CD4-positive, alpha-beta T cell (primary cell): ENCODE measurements at regions not wholly inside any gene's neighbourhood (a gene's known extent, or its start where the extent isn't known, plus 50 kb on each side); places are given as distances from the start of the nearest gene placed in this dataset.

ENCODE experiments used
- ATAC-seq: fragments of 200-7000 bp; cut with Tn5 transposase; one replicate; pipeline ENCODE4 v1.10.0; 2022; ENCODE audit warnings: mild to moderate bottlenecking; ENCODE audit not compliant: poor library complexity
- CTCF ChIA-PET: fragments of 350-600 bp; sonication (Branson Sonifier 250); formaldehyde crosslinking; loops from one replicate; lab custom pipeline; 2021; ENCODE audit warnings: antibody characterized with exemption, inconsistent platforms; lab: Charles Lee
- POLR2A ChIA-PET: fragments of 350-600 bp; sonication (Branson Sonifier 250); formaldehyde crosslinking; loops from one replicate; lab custom pipeline; 2021; ENCODE audit warnings: antibody characterized with exemption, inconsistent platforms; lab: Charles Lee
- DNase-seq, 14 experiments: peaks; one replicate each; pipeline ENCODE4 v3.0.0-alpha.2; 2013 to 2020; ENCODE audit warnings: mixed read lengths in 2 of 14
- H3K27ac ChIP-seq, 2 donors: one replicate each; pipeline versions ENCODE4 v1.5.1 to v1.7.0; 2013; ENCODE audit warnings: low read length in 2 of 2, low read depth in 1 of 2, mild to moderate bottlenecking in 1 of 2
- H3K27me3 ChIP-seq, 2 experiments: 1 replicate in 1 of 2; 2 replicates in 1 of 2; pipeline versions ENCODE4 v1.6.1 to v1.7.0; 2013; ENCODE audit warnings: low read length in 2 of 2, control low read depth in 1 of 2, mild to moderate bottlenecking in 1 of 2, moderate library complexity in 1 of 2; ENCODE audit not compliant: insufficient read depth in 2 of 2, control insufficient read depth in 1 of 2
- H3K36me3 ChIP-seq: one replicate; pipeline ENCODE4 v1.6.1; 2013; ENCODE audit warnings: low read length, control low read depth; ENCODE audit not compliant: insufficient read depth
- H3K4me1 ChIP-seq: one replicate; pipeline ENCODE4 v1.6.1; 2013; ENCODE audit warnings: low read length, control low read depth; ENCODE audit not compliant: insufficient read depth
- H3K4me3 ChIP-seq: one replicate; pipeline ENCODE4 v1.5.1; 2013; ENCODE audit warnings: mild to moderate bottlenecking, low read length, moderate library complexity
- H3K9me3 ChIP-seq, 2 experiments: 1 replicate in 1 of 2; 2 replicates in 1 of 2; pipeline versions ENCODE4 v1.6.1 to v1.7.0; 2013; ENCODE audit warnings: low read length in 2 of 2, mild to moderate bottlenecking in 2 of 2, control low read depth in 1 of 2, moderate library complexity in 1 of 2; ENCODE audit not compliant: control insufficient read depth in 1 of 2, insufficient read depth in 1 of 2
- H3K27ac Mint-ChIP-seq: one replicate; pipeline ENCODE4 v1.8.0; 2020; ENCODE audit warnings: mixed read lengths
- H3K27me3 Mint-ChIP-seq: one replicate; pipeline ENCODE4 v1.8.0; 2021; ENCODE audit warnings: mixed read lengths
- H3K36me3 Mint-ChIP-seq: one replicate; pipeline ENCODE4 v1.8.0; 2021; ENCODE audit warnings: low read depth, mixed read lengths
- H3K4me1 Mint-ChIP-seq: one replicate; pipeline ENCODE4 v1.8.0; 2021; ENCODE audit warnings: low read depth, mixed read lengths
- H3K4me3 Mint-ChIP-seq: one replicate; pipeline ENCODE4 v1.8.0; 2020; ENCODE audit warnings: mild to moderate bottlenecking, mixed read lengths
- H3K9me3 Mint-ChIP-seq: one replicate; pipeline ENCODE4 v1.8.0; 2020; ENCODE audit warnings: mixed read lengths
- CTCF ChIP-seq: fragments of 200-600 bp; IDR thresholded peaks from one replicate; pipeline ENCODE4 v1.8.0; 2022; ENCODE audit warnings: antibody characterized with exemption, mild to moderate bottlenecking
- intact Hi-C, 2 experiments: fragments of 100-400 bp; cut with DNase I in 1 of 2; cut with micrococcal nuclease in 1 of 2; formaldehyde crosslinking; loops; one replicate each; pipeline versions ENCODE4 v1.15.1 to v1.9.0; 2023 to 2025; cut with DNase I, micrococcal nuclease

DNA sequence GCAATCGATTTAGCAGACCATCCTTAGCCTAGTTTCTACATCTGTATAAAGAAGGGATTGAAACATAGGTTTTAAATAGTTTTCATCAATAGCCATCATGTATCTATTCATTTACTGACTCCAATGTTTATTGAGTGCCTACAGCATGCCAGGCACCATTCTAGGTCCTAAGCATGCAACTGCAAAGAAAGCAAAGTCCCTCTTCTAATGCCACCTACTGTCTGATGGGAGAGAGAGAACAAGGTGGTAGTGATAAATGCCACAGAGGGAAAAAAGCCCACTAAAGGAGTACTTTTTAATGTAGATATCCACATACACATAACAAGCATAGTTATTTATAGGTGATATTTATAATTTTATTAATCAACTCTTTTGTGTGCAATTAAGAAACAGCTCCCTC is 67.6 kb upstream of the PPARGC1A start:
- no peaks in the 10 kb centered on the region for H3K36me3 ChIP-seq
- Mint-ChIP-seq H3K9me3 (peaks cover 2% of the 10 kb centered on the region), H3K27me3 (no peaks in the 10 kb centered on the region), H3K27ac (no peak overlapping the region), H3K4me1 (no peaks in the 10 kb centered on the region), H3K36me3 (no peaks in the 10 kb centered on the region), H3K4me3 (no peak overlapping the region)
- DNase-seq (no peak), ATAC-seq (no peak)
- no peaks in the 10 kb centered on the region for H3K4me1 ChIP-seq
- H3K27ac ChIP-seq, result no peak overlapping the region
- no peaks in the 10 kb centered on the region for H3K9me3 ChIP-seq
- CTCF ChIA-PET, result no interaction called here
- no peaks in the 10 kb centered on the region for H3K27me3 ChIP-seq
- TF ChIP-seq CTCF, result no peak
- POLR2A ChIA-PET, result no interaction called here
- intact Hi-C loops, result no loop called here
- H3K4me3 ChIP-seq, result no peak overlapping the region

- ATAC-seq, result no peak
- Histone ChIP-seq H3K36me3 (no peaks in the 10 kb centered on the region), H3K4me3 (no peak overlapping the region), H3K27me3 (no peaks in the 10 kb centered on the region), H3K4me1 (no peaks in the 10 kb centered on the region), H3K9me3 (no peaks in the 10 kb centered on the region), H3K27ac (no peak overlapping the region)
- H3K36me3 Mint-ChIP-seq, result no peaks in the 10 kb centered on the region
- POLR2A ChIA-PET, result no interaction called here
- DNase-seq, result peak in 2 of 14 experiments; percentile 22 to 43
- H3K4me3 Mint-ChIP-seq, result no peak overlapping the region
- intact Hi-C loops, result no loop called here
- CTCF ChIA-PET, result no interaction called here
- H3K27me3 Mint-ChIP-seq, result no peaks in the 10 kb centered on the region
- no peak for TF ChIP-seq CTCF
- H3K9me3 Mint-ChIP-seq, result peaks cover 2% of the 10 kb centered on the region
- H3K4me1 Mint-ChIP-seq, result no peaks in the 10 kb centered on the region
- H3K27ac Mint-ChIP-seq, result no peak overlapping the region
Measured at GRCh38 chr4:23956601-23957364, 66.9 kb upstream of the PPARGC1A start.

DNA sequence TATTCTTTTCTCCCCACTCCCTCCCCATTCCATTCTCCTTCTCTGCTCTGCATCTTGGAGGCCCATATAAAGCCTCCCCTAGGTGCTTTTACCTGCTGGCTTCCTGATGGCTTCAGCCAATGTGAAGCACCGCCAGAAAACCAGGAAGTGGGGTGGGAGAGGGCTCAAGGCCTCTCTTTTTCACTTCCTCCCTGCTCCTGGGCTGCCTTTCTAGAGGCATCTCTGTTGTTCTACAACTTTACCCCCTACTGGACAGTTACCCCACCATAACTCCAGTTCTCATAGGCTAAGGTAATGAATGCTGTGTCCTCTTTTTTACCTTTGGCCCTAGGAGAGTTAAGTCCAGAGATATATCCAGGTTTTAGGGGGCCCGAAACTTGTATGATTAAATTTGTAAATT is 62.4 kb upstream of the PPARGC1A start:
- Histone ChIP-seq H3K9me3 (no peaks in the 10 kb centered on the region), H3K27ac (no peak overlapping the region), H3K36me3 (no peaks in the 10 kb centered on the region), H3K27me3 (no peaks in the 10 kb centered on the region), H3K4me3 (no peak overlapping the region), H3K4me1 (no peaks in the 10 kb centered on the region)
- no peak for ATAC-seq
- Mint-ChIP-seq H3K36me3 (no peaks in the 10 kb centered on the region), H3K4me3 (no peak overlapping the region), H3K27ac (no peak overlapping the region), H3K9me3 (peaks cover 2% of the 10 kb centered on the region), H3K4me1 (no peaks in the 10 kb centered on the region), H3K27me3 (no peaks in the 10 kb centered on the region)
- ChIA-PET POLR2A (no interaction called here), CTCF (no interaction called here)
- intact Hi-C loops, result no loop called here
- peak in 1 of 14 experiments; percentile 2 for DNase-seq
- no peak for TF ChIP-seq CTCF
